GM23338 (cell line): ENCODE measurements at regions not wholly inside any gene's neighbourhood (a gene's known extent, or its start where the extent isn't known, plus 50 kb on each side); places are given as distances from the start of the nearest gene placed in this dataset.

Experiments
- ATAC-seq: fragments of 200-7000 bp; cut with Tn5 transposase; 3 replicates; pipeline ENCODE4 v1.9.1; 2020
- DNase-seq: peaks from one replicate; pipeline ENCODE4 v3.0.0-alpha.2; 2015; ENCODE audit warnings: low spot score
- H2AFZ ChIP-seq: fragments of 200-600 bp; sonication (generic); 2 replicates; pipeline ENCODE4 v1.8.0; 2016; ENCODE audit warnings: antibody characterized with exemption, mild to moderate bottlenecking, moderate library complexity
- H3F3A ChIP-seq: fragments of 200-600 bp; sonication (generic); replicated peaks from 2 replicates; pipeline ENCODE4 v1.8.0; 2017; ENCODE audit warnings: antibody characterized with exemption, mixed run types, low read depth
- H3K27ac ChIP-seq: fragments of 200-600 bp; sonication (generic); 2 replicates; pipeline ENCODE4 v1.6.1; 2016; ENCODE audit warnings: low read depth
- H3K27me3 ChIP-seq: fragments of 200-600 bp; sonication (generic); 2 replicates; pipeline ENCODE4 v1.8.0; 2016; ENCODE audit warnings: mild to moderate bottlenecking, mixed run types, moderate library complexity; ENCODE audit not compliant: insufficient read depth
- H3K36me3 ChIP-seq: fragments of 200-600 bp; sonication (generic); 2 replicates; pipeline ENCODE4 v1.8.0; 2016; ENCODE audit warnings: mild to moderate bottlenecking; ENCODE audit not compliant: insufficient read depth
- H3K4me1 ChIP-seq: fragments of 200-600 bp; sonication (generic); 2 replicates; pipeline ENCODE4 v1.8.0; 2016; ENCODE audit warnings: mild to moderate bottlenecking, moderate library complexity; ENCODE audit not compliant: insufficient read depth
- H3K4me2 ChIP-seq: fragments of 200-600 bp; sonication (generic); 2 replicates; pipeline ENCODE4 v1.7.1; 2017; ENCODE audit warnings: mixed run types
- H3K4me3 ChIP-seq: fragments of 200-600 bp; sonication (generic); 2 replicates; pipeline ENCODE4 v1.6.1; 2016; ENCODE audit warnings: mixed run types
- H3K79me2 ChIP-seq: fragments of 200-600 bp; sonication (generic); replicated peaks from 2 replicates; pipeline ENCODE4 v1.8.0; 2017; ENCODE audit warnings: mild to moderate bottlenecking; ENCODE audit not compliant: insufficient read depth
- H3K9me2 ChIP-seq: fragments of 200-600 bp; sonication (generic); 2 replicates; pipeline ENCODE4 v1.8.0; 2017; ENCODE audit not compliant: insufficient read depth
- H4K20me1 ChIP-seq: fragments of 200-600 bp; sonication (generic); replicated peaks from 2 replicates; pipeline ENCODE4 v1.8.0; 2017; ENCODE audit warnings: mild to moderate bottlenecking; ENCODE audit not compliant: insufficient read depth
- H3K27ac Mint-ChIP-seq: 2 replicates; pipeline ENCODE4 v1.8.0; 2020; ENCODE audit warnings: inconsistent platforms, mild to moderate bottlenecking, moderate library complexity, mixed read lengths
- H3K27me3 Mint-ChIP-seq: 3 replicates; pipeline ENCODE4 v1.8.0; 2022; ENCODE audit warnings: low read depth, mild to moderate bottlenecking, moderate library complexity, mixed read lengths, inconsistent platforms; ENCODE audit not compliant: insufficient read depth, poor library complexity
- H3K36me3 Mint-ChIP-seq: 3 replicates; pipeline ENCODE4 v1.8.0; 2021; ENCODE audit warnings: low read depth, mild to moderate bottlenecking, inconsistent platforms, moderate library complexity, mixed read lengths
- H3K4me1 Mint-ChIP-seq: 3 replicates; pipeline ENCODE4 v1.8.0; 2020; ENCODE audit warnings: mild to moderate bottlenecking, inconsistent platforms, mixed read lengths
- H3K4me3 Mint-ChIP-seq: 3 replicates; pipeline ENCODE4 v1.8.0; 2021; ENCODE audit warnings: moderate library complexity, mild to moderate bottlenecking, inconsistent platforms, mixed read lengths
- H3K9me3 Mint-ChIP-seq: 3 replicates; pipeline ENCODE4 v1.8.0; 2020; ENCODE audit warnings: moderate library complexity, mild to moderate bottlenecking, inconsistent platforms, mixed read lengths
- CREB1 ChIP-seq: fragments of 250-450 bp; sonication (Bioruptor Pico); IDR thresholded peaks from 2 replicates; pipeline ENCODE4 v1.5.0; 2020; ENCODE audit warnings: low read depth, mild to moderate bottlenecking, moderate library complexity
- CTCF ChIP-seq, 2 experiments: fragments of 200-600 bp in 1 of 2; sonication (generic) in 1 of 2; conservative IDR thresholded peaks; 2 replicates each; pipeline versions ENCODE4 v1.5.1 to v1.6.1; 2016 to 2017; ENCODE audit warnings: antibody characterized with exemption in 2 of 2, low read depth in 2 of 2, mild to moderate bottlenecking in 2 of 2, moderate library complexity in 1 of 2
- ETS1 ChIP-seq: IDR thresholded peaks from 2 replicates; pipeline ENCODE4 v1.6.1; 2016; ENCODE audit warnings: antibody characterized with exemption
- EZH2 ChIP-seq: fragments of 200-600 bp; sonication (generic); IDR thresholded peaks from one replicate; pipeline ENCODE4 v1.8.0; 2017; ENCODE audit warnings: antibody characterized with exemption, mild to moderate bottlenecking, low read depth; ENCODE audit not compliant: unreplicated experiment
- EZH2phosphoT487 ChIP-seq: fragments of 200-600 bp; sonication (generic); IDR thresholded peaks from one replicate; pipeline ENCODE4 v1.8.1; 2018; ENCODE audit warnings: antibody characterized with exemption; ENCODE audit not compliant: unreplicated experiment
- JUNB ChIP-seq: IDR thresholded peaks from one replicate; pipeline ENCODE4 v1.6.1; 2016; ENCODE audit warnings: antibody characterized with exemption; ENCODE audit not compliant: unreplicated experiment
- NANOG ChIP-seq: IDR thresholded peaks from 2 replicates; pipeline ENCODE4 v1.6.1; 2016; ENCODE audit warnings: antibody characterized with exemption, borderline replicate concordance
- POLR2AphosphoS5 ChIP-seq: IDR thresholded peaks from 2 replicates; pipeline ENCODE4 v1.6.1; 2016; ENCODE audit warnings: antibody characterized with exemption, low read depth
- REST ChIP-seq: IDR thresholded peaks from one replicate; pipeline ENCODE4 v1.6.1; 2018; ENCODE audit warnings: antibody characterized with exemption; ENCODE audit not compliant: unreplicated experiment
- STAT1 ChIP-seq: IDR thresholded peaks from one replicate; pipeline ENCODE4 v1.6.1; 2016; ENCODE audit warnings: antibody characterized with exemption; ENCODE audit not compliant: unreplicated experiment
- ZNF114 ChIP-seq: fragments of 250-450 bp; sonication (Bioruptor Pico); IDR thresholded peaks from 2 replicates; pipeline ENCODE4 v1.5.0; 2020; ENCODE audit warnings: mild to moderate bottlenecking, moderate library complexity
- ZNF331 ChIP-seq: fragments of 250-450 bp; sonication (Bioruptor Pico); IDR thresholded peaks from 2 replicates; pipeline ENCODE4 v1.5.0; 2020; ENCODE audit warnings: low read depth, mild to moderate bottlenecking, moderate library complexity
- ZNF462 ChIP-seq: fragments of 250-450 bp; sonication (Bioruptor Pico); IDR thresholded peaks from 2 replicates; pipeline ENCODE4 v1.5.0; 2020; ENCODE audit warnings: mild to moderate bottlenecking, moderate library complexity

- Histone ChIP-seq H3K4me3 (no peak overlapping the region), H3K4me1 (peaks cover 7% of the 10 kb centered on the region; the same call in 1 of the 2 replicates), H2AFZ (peak overlapping the region; percentile 59; the same call in 1 of the 2 replicates), H3K9me2 (no peaks in the 10 kb centered on the region; the same call in 1 of the 2 replicates), H3K4me2 (no peak overlapping the region), H3K27me3 (no peaks in the 10 kb centered on the region), H3F3A (no peaks in the 10 kb centered on the region), H3K36me3 (0 out of 2 replicates have a peak, but pooled peaks cover 5% of the 10 kb centered on the region), H3K27ac (no peak overlapping the region), H3K79me2 (no peaks in the 10 kb centered on the region), H4K20me1 (no peaks in the 10 kb centered on the region)
- Mint-ChIP-seq H3K4me1 (peaks cover 23% of the 10 kb centered on the region), H3K4me3 (no peak overlapping the region), H3K9me3 (peaks cover 4% of the 10 kb centered on the region; the same call in 2 of the 3 replicates), H3K36me3 (no peaks in the 10 kb centered on the region; the same call in 2 of the 3 replicates), H3K27me3 (peaks cover 6% of the 10 kb centered on the region), H3K27ac (no peak overlapping the region)
- TF ChIP-seq JUNB (no peak), STAT1 (no peak), CREB1 (CRISPR knock-in tag) (no peak), EZH2phosphoT487 (no peak), EZH2 (no peak), CTCF (conservative IDR thresholded peaks at IDR 0.05; ENCODE audit: low read depth in 2 of 2) (no peak), ETS1 (no peak), ZNF462 (CRISPR knock-in tag) (no peak), REST (no peak), ZNF114 (CRISPR knock-in tag) (no peak), POLR2AphosphoS5 (no peak), NANOG (no peak), ZNF331 (CRISPR knock-in tag) (no peak)
- ATAC-seq (no peak), DNase-seq (no peak)
Measured at GRCh38 chr13:24624801-24625231, 55.4 kb upstream of the ATP12A start.
